ENCODE measurements at regions not wholly inside any gene's neighbourhood (a gene's known extent, or its start where the extent isn't known, plus 50 kb on each side); places are given as distances from the start of the nearest gene placed in this dataset.

- no peak for DNase-seq (ENCODE audit: low read depth, low spot score)
- intact Hi-C loops (cut with micrococcal nuclease; ENCODE audit: unreplicated experiment), result no loop called here
- ChIA-PET RAD21 (ENCODE audit: unreplicated experiment) (interaction anchor here (1.4 kb wide), 1 partner anchor 90 kb away, joined by 4 read pairs; no protein-coding TSS in a partner anchor), CTCF (interaction anchor here (1.0 to 4.8 kb wide), 4 partner anchors 12 to 260 kb away, joined by 3 to 44 read pairs (median 4); no protein-coding TSS in a partner anchor), POLR2A (no interaction called here), SMC1A (ENCODE audit: uncharacterized antibody, unreplicated experiment) (interaction anchor here (1.2 kb wide), 1 partner anchor 21 kb away, joined by 3 read pairs; no protein-coding TSS in a partner anchor)
- no peak for TF ChIP-seq FOS (IDR thresholded peaks at IDR 0.05; ENCODE audit: borderline replicate concordance, extremely low read depth, insufficient read length)
- TF ChIP-seq IRF4 (IDR thresholded peaks at IDR 0.05; ENCODE audit: low read depth, low read length), result no peak
- no peak for TF ChIP-seq MEF2A (IDR thresholded peaks at IDR 0.05; ENCODE audit: insufficient read depth, low read depth, low read length)
- TF ChIP-seq NRF1 (conservative IDR thresholded peaks at IDR 0.05; ENCODE audit: low read depth, low read length), result no peak
- no peak for TF ChIP-seq NFYB (IDR thresholded peaks at IDR 0.05; ENCODE audit: insufficient read depth, low read depth, low read length)
- no peak for TF ChIP-seq TCF12 (IDR thresholded peaks at IDR 0.05; ENCODE audit: low read depth, low read length)
- no peak for TF ChIP-seq MTA2 (IDR thresholded peaks at IDR 0.05; ENCODE audit: low read depth)
- no peak for TF ChIP-seq ZNF592 (IDR thresholded peaks at IDR 0.05)
- no peak for TF ChIP-seq YY1 (IDR thresholded peaks at IDR 0.05; ENCODE audit: low read depth, low read length)
- TF ChIP-seq ZSCAN29 (IDR thresholded peaks at IDR 0.05), result no peak
- no peak for TF ChIP-seq ZNF24 (IDR thresholded peaks at IDR 0.05)
- H3K4me1 ChIP-seq (ENCODE audit: control insufficient read depth, insufficient read depth, low read length), result no peaks in the 10 kb centered on the region
- H3K4me3 ChIP-seq, result no peak overlapping the region
- no peaks in the 10 kb centered on the region for H3K36me3 ChIP-seq (ENCODE audit: control insufficient read depth in 2 of 2, insufficient read depth in 2 of 2, low read length in 1 of 2)
- no peak for ATAC-seq
- H2AFZ ChIP-seq (ENCODE audit: control insufficient read depth, low read depth, low read length), result no peak overlapping the region
- H3K4me2 ChIP-seq (ENCODE audit: control insufficient read depth, insufficient read depth), result no peak overlapping the region
- in situ Hi-C loops (cut with MboI), result loop anchor here (5.0 kb wide), 1 partner anchor 261 kb away; no protein-coding TSS in a partner anchor
- FAIRE-seq, result no peak
- no peaks in the 10 kb centered on the region for H4K20me1 ChIP-seq (ENCODE audit: control insufficient read depth, insufficient read depth)
- H3K27ac ChIP-seq (ENCODE audit: control insufficient read depth, insufficient read depth), result no peak overlapping the region
- H3K9ac ChIP-seq (ENCODE audit: control insufficient read depth, insufficient read depth, low read length), result no peak overlapping the region
- WGBS (ENCODE audit: insufficient coverage, insufficient replicate concordance, low lambda C conversion rate, missing lambda C conversion rate), result 29% methylated on average over 2 of the region's 2 CpGs
- BruUV-seq (replicated peaks), result no TSS peak
- no peaks in the 10 kb centered on the region for H3K79me2 ChIP-seq (ENCODE audit: control insufficient read depth, insufficient read depth, low read length)
- no peaks in the 10 kb centered on the region for H3K9me3 ChIP-seq (replicated peaks; ENCODE audit: control insufficient read depth, insufficient read depth, low read length)
- no peaks in the 10 kb centered on the region for H3K27me3 ChIP-seq (replicated peaks in 1 of 2; ENCODE audit: control insufficient read depth in 2 of 2, insufficient read depth in 2 of 2, low read length in 1 of 2)
These were observed 74.1 kb upstream of the SLC4A11 start for GRCh38 chr20:3312940-3313682.
